M059J (cell line): ENCODE measurements at regions not wholly inside any gene's neighbourhood (a gene's known extent, or its start where the extent isn't known, plus 50 kb on each side); places are given as distances from the start of the nearest gene placed in this dataset.
"Not testable (repeated sequence)": the region's sequence is repeated elsewhere in the genome, so short reads cannot be mapped to it uniquely, and the experiment has no call there.

Experiments
- DNase-seq: peaks from one replicate; pipeline ENCODE4 v3.0.0-alpha.2; 2012; ENCODE audit warnings: low read depth

- no peak for DNase-seq
Observed at GRCh38 chr2:236346366-236346765, 82.2 kb upstream of the ASB18 start.

- DNase-seq = no peak
Observed at GRCh38 chr2:236348279-236348678, 84.1 kb upstream of the ASB18 start.

GRCh38 chr2:236348976-236349375, 84.8 kb upstream of the ASB18 start:
- DNase-seq = no peak

GRCh38 chr2:236350426-236350825, 86.2 kb upstream of the ASB18 start:
- DNase-seq = no peak

GRCh38 chr2:236351966-236352525, 87.8 kb upstream of the ASB18 start:
- no peak for DNase-seq

GRCh38 chr2:236352761-236353593, 88.8 kb upstream of the ASB18 start:
- peak; percentile 17 for DNase-seq

- DNase-seq = no peak
Observed at GRCh38 chr2:236353594-236353942, 89.4 kb upstream of the ASB18 start.

GRCh38 chr2:236354056-236354940, 90.1 kb upstream of the ASB18 start:
- no peak for DNase-seq

GRCh38 chr2:236354973-236355595, 90.9 kb upstream of the ASB18 start:
- DNase-seq = no peak

- DNase-seq = no peak
Observed at GRCh38 chr2:236355911-236356310, 91.7 kb upstream of the ASB18 start.

GRCh38 chr2:236356321-236356720, 92.1 kb upstream of the ASB18 start:
- DNase-seq = not testable (repeated sequence)

GRCh38 chr2:236358482-236358881, 94.3 kb upstream of the ASB18 start:
- DNase-seq = not testable (repeated sequence)

- DNase-seq = no peak
Observed at GRCh38 chr2:236359426-236360045, 95.3 kb upstream of the ASB18 start.

- DNase-seq = no peak
Observed at GRCh38 chr2:236360496-236360895, 96.3 kb upstream of the ASB18 start.

- no peak for DNase-seq
Observed at GRCh38 chr2:236363711-236364277, 99.6 kb upstream of the ASB18 start.

- no peak for DNase-seq
Observed at GRCh38 chr2:236365258-236366048, 101.2 kb upstream of the ASB18 start.

- no peak for DNase-seq
Observed at GRCh38 chr2:236366049-236366387, 101.8 kb upstream of the ASB18 start.

GRCh38 chr2:236366397-236366796, 102.2 kb upstream of the ASB18 start:
- no peak for DNase-seq

GRCh38 chr2:236367506-236368289, 103.5 kb upstream of the ASB18 start:
- DNase-seq = no peak

- no peak for DNase-seq
Observed at GRCh38 chr2:236369661-236370062, 105.5 kb upstream of the ASB18 start.
